ENCODE measurements at regions not wholly inside any gene's neighbourhood (a gene's known extent, or its start where the extent isn't known, plus 50 kb on each side); places are given as distances from the start of the nearest gene placed in this dataset.
"Not testable (repeated sequence)": the region's sequence is repeated elsewhere in the genome, so short reads cannot be mapped to it uniquely, and the experiment has no call there.

- Histone ChIP-seq H3K27me3 (ENCODE audit: low read depth) (no peaks in the 10 kb centered on the region), H3K27ac (no peak overlapping the region), H3K4me3 (no peak overlapping the region), H3K9me3 (no peaks in the 10 kb centered on the region), H3K4me1 (no peaks in the 10 kb centered on the region), H3K36me3 (no peaks in the 10 kb centered on the region)
- intact Hi-C loops (cut with DNase I): no loop called here
- DNase-seq (no peak), ATAC-seq (no peak)
- no peak for TF ChIP-seq CTCF (IDR thresholded peaks at IDR 0.05)
Observed at GRCh38 chr5:87594566-87594965, 181.8 kb upstream of the CCNH start.

- intact Hi-C loops (cut with DNase I): no loop called here
- TF ChIP-seq CTCF (IDR thresholded peaks at IDR 0.05): no peak
- no peak overlapping the region for H3K27ac ChIP-seq
- no peaks in the 10 kb centered on the region for H3K27me3 ChIP-seq (ENCODE audit: low read depth)
- ATAC-seq (no peak), DNase-seq (no peak)
- no peaks in the 10 kb centered on the region for H3K36me3 ChIP-seq
- H3K4me3 ChIP-seq: no peak overlapping the region
- no peaks in the 10 kb centered on the region for H3K4me1 ChIP-seq
- no peaks in the 10 kb centered on the region for H3K9me3 ChIP-seq
Observed at GRCh38 chr5:87589587-87589986, 176.9 kb upstream of the CCNH start.

DNA sequence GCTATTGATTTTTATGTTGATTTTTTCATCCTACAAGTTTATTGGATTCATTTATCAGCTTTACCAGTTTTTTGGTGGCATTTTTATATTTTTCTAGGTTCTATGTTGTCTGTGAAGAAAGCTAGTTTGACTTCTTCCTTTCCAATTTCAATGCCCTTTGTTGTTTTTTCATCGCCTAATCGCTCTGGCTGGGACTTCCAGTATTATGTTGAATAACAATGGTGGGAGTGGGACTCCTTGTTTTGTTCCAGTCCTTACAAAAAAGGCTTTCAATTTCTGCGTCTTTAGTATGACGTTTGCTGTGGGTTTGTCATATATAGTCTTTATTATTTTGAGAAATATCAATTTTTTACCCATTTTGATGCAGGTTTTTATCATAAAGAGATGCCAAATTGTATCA is 175.6 kb upstream of the CCNH start:
- H3K36me3 ChIP-seq: no peaks in the 10 kb centered on the region
- no peaks in the 10 kb centered on the region for H3K9me3 ChIP-seq
- no peak overlapping the region for H3K4me3 ChIP-seq
- ATAC-seq (no peak), DNase-seq (no peak)
- TF ChIP-seq CTCF (IDR thresholded peaks at IDR 0.05): no peak
- H3K27ac ChIP-seq: no peak overlapping the region
- no peaks in the 10 kb centered on the region for H3K4me1 ChIP-seq
- no peaks in the 10 kb centered on the region for H3K27me3 ChIP-seq (ENCODE audit: low read depth)
- intact Hi-C loops (cut with DNase I): no loop called here

GRCh38 chr5:87583704-87584103 is 171.0 kb upstream of the CCNH start:
- H3K9me3 ChIP-seq; DNase-seq; H3K27ac ChIP-seq; H3K4me1 ChIP-seq; H3K4me3 ChIP-seq; intact Hi-C loops (cut with DNase I); H3K36me3 ChIP-seq; H3K27me3 ChIP-seq (ENCODE audit: low read depth); ATAC-seq: not testable (repeated sequence)

DNA sequence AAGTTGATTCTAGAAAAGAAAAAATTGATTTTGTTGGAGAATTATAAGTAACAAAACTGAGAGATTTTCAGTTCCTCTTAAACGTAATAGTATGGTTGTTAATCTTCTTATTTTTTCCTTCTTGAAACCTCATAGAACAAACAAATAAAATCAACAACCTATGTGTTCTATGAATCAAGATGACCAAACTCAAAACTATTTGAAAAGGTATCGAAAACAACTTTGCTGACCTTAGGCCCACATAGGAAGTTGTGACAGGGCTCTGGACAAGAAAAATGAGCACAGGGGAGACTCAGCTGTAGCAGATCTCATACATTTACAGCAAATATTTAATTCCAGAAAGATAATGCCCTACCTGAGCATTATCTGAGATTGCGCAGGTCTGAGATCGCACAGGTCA is 169.4 kb upstream of the CCNH start:
- H3K36me3 ChIP-seq: no peaks in the 10 kb centered on the region
- DNase-seq (no peak), ATAC-seq (no peak)
- intact Hi-C loops (cut with DNase I): no loop called here
- no peak overlapping the region for H3K4me3 ChIP-seq
- H3K27me3 ChIP-seq (ENCODE audit: low read depth): no peaks in the 10 kb centered on the region
- no peak overlapping the region for H3K27ac ChIP-seq
- H3K9me3 ChIP-seq: no peaks in the 10 kb centered on the region
- H3K4me1 ChIP-seq: no peaks in the 10 kb centered on the region
- no peak for TF ChIP-seq CTCF (IDR thresholded peaks at IDR 0.05)

DNA sequence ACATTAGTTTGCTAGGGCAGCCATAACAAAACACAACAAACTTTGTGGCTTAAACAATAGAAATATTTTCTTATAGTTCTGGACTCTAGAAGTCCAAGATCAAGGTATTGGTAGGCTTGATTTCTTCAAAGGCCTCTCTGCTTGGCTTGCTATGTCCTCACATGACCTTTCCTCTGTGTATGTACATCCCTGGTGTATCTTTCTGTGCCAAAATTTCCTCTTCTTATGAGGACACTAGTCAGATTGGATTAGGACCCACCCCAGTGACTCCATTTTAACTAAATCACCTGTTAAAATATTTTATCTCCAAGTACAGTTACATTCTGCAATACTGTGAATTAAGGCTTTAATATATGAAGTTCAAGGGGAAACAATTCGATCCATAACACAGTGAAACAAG is 168.9 kb upstream of the CCNH start:
- intact Hi-C loops (cut with DNase I): no loop called here
- no peak for TF ChIP-seq CTCF (IDR thresholded peaks at IDR 0.05)

More for the DNA sequence above, 168.9 kb upstream of the CCNH start:
- Histone ChIP-seq H3K4me1 (no peaks in the 10 kb centered on the region), H3K27ac (no peak overlapping the region), H3K9me3 (no peaks in the 10 kb centered on the region), H3K4me3 (no peak overlapping the region), H3K27me3 (ENCODE audit: low read depth) (no peaks in the 10 kb centered on the region), H3K36me3 (no peaks in the 10 kb centered on the region)
- DNase-seq (no peak), ATAC-seq (no peak)

Measured in lower lobe of right lung (tissue), 2 donors.